Fibroblast of skin of right quadriceps (primary cell): ENCODE measurements at regions not wholly inside any gene's neighbourhood (a gene's known extent, or its start where the extent isn't known, plus 50 kb on each side); places are given as distances from the start of the nearest gene placed in this dataset.

Source experiments
- DNase-seq: peaks from one replicate; pipeline ENCODE4 v3.0.0-alpha.2; 2013

DNA sequence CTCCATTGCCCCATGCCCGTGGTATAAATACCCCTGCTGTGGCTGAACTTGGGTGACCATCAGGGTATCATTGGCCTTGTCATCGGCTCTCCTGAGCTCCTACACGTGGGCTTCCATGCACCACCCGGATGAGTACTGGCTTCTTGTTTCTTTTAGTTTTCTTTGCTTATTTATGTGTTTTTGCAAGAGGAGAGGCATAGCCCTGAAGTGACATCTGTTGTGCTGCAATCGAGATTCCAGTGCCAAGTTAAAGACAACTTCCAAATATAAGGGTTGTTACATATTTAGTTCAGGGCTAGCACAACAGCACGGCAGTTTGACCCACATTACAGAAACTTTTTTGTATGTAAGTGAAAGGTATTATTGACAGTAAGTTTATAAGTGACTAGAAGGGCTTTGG is 1087.1 kb downstream of the TBC1D22A start:
- no peak for DNase-seq

DNA sequence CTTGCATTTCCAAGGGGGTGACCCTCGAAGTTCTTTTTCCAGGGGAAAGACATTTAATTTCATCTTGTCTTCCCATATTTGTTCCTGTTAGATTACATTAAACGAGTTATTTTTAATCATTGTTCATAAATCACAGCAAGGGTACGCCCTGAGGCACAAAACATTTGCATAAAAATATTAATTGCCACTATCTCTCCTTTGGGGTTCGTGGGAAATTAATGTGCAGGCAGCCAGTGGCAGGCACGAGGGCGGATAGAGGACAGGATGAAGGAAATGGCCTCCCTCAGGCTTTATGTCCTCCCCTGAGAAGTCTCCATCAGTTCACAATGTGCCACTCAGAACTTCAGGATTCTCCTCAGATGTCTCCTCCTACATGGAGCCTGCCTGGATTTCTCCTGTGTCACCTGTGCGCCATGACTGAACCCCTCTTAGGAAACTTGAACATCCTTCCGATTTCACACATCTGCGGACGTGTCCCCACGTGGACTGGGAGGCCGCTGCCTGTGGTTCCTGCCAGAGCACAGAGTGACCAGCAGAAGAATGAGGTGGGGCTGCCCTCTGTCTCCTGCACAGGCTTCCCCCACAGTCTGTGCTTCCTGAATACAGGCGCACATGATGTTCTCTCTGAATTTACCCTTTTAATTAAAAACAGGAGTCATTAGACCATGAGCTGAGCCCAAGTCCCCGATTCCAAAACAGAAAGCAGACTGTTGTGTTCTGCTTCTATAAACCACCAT is 1085.9 kb downstream of the TBC1D22A start:
- DNase-seq = no peak

DNA sequence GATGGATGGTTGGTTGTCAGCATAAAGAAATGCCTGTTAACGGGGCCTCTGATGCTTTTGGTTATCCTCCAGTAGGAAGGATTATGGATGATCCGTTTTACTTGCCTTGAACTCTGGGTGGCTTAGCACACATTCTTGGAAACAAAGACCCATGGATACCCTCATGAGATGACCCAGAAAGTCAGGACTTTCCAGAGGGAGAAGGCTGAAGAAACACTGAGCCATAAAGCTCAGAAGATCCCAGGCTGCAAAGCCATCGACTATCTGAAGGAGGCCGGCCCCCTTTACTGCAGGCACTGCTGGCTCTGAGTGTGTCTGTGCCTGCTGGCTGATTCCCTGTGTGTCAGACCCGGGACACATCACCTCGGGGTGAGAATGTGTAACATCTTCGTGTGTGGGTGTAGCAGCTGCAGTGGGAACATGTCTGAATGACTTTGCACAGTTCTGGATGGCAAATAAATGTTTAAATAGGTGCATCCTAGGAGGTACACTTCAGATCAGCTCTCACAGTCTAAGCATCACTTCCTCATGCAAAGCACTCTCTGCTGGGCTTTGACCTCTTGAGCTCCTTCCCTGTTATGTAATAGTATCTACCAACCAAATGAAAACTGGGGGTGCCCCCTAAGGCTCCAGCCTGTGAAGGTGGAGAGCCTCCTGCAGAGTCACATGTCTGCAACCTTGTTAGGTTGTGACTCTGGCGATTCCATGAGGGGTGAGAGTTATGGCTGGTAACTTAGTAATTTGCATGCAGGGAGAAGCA is 1084.9 kb downstream of the TBC1D22A start:
- DNase-seq = no peak

DNA sequence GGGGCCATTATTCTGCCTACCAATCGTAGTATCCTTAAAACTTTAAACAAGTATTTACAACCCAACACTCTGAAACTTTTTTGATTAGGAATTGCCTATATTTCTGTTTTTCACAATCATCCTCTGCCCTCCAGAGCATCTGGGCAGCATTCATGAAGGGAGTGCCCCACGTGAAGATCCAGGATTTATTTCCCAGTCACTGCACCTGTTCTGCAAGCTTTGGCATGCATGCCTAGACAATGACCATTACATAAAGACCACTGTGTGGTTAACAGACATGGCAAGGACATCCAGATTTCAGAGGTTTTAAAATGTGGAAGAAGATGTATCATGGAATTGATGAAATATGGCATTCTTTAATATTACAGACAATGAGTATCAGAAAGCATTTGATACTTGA is 1083.8 kb downstream of the TBC1D22A start:
- DNase-seq = no peak

DNA sequence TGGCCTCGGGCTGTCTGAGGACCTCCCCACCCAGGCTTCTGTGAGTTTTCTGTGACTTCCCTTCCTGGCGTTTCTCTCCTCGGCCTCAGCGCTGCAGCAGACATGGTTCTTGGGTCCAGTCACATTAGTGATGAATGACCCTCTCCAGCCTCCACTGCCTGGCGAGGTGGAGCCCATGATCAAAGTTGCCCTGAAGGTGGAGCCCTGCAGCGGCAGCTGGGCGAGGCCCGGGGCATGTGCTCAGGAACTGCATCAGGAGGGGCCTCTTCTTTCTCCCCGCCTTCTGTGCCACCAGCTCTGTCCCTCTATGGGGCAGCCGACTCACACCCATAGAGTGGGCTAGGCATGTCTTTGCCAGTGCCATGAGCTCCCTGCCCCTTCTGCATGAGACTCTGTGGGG is 1079.7 kb downstream of the TBC1D22A start:
- DNase-seq = no peak

DNA sequence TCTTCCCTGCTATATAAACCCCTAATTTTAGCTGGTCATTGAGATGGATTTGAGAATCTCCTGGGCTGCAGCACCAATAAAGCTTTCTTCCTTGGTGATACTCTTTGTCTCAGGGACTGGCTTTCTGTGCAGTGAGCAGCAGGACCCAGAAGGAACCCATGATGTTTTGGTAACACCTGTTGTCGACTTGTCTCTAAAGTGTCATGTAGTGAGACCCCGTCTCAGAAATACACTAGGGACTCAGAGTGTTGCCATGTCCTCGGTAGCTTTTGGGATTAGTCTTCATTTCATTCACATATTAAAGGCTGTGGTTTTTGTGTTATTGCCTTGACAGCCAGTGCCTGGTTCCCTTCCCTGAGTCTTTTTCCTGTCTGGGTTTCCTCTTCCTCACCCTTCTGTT is 1078.7 kb downstream of the TBC1D22A start:
- DNase-seq = no peak

DNA sequence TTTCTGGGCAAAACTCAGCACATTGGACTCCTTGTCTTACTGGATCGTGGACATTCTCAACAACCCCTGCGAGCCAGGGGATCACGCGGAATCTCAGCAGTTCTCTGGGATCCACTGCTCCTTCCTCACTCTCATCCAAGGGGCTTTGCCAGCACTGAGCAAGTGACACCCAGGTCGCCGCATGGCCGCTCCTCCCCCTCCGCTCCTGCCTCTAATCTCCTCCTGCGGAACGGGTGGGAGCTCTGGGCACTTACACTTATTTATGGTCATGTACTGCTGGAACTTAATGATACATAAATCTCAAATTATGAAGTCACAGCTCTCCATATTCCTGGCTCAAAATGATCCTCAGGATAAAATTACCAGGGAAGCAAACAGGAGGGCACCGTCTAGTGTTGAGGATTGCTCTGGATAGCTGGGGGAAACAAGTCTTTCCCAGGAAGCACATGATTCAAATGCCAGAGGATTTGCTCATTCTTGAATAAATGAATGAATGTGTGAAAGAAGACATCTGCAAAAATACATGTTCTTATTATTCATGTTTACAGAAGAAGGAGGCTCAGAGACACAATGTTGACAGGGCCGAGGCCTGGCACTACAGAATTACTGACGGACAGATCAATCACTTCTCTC is 1077.3 kb downstream of the TBC1D22A start:
- DNase-seq = peak; percentile 70

DNA sequence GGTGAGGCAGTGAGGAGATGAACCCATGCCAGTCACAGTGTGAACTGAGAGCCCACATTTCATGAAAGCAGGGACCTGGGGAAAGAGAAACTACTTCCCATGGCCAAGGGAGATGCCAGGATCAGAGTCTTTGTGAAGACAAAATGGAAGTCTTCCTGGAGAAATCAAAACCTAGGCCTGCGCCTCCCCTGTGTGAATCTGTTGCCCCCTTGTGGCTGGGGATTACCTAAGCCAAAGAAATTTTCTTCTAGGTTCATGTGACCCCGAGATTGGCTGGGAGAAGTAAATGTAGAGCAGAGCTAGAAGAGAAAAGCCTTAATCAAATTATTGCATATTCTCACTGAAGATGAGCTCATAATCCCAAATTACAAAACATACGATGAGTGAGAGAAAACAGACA is 1075.3 kb downstream of the TBC1D22A start:
- DNase-seq = peak; percentile 21

DNA sequence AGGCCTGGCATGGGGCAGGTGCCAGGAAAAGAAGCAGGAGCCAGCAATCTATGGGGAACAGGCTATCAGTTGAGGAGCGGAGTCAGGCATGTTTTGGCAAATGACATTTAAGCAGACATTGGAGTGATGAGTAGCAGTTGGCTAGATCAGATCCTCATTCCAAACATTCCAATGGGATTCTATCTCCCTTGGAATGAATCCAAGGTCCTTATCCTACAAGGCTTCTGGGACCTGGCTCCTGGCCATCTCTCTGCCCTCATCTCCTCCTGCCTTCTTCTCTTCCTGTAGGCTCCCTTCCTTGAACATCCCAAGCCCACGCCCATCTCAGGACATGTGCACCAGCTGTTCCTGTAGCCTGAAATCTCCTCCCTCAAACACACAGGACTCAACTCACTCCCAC is 1074.5 kb downstream of the TBC1D22A start:
- DNase-seq = peak; percentile 94

DNA sequence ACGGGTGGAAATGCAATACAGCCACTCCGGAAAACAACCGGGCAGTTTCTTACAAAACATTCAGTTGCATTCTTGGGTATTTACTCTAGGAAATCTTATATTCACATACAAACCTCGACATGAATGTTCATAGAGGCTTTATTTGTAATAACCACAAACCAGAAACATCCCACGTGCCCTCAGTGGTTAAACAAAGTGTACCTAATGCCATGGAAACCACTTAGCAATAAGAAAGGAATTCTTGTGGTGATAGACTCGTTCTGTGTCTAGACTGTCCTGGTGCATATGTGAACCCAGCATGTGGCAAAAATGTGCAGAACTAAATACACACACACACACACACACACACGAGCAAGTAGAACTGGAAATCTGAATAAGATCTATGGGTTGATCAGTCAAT is 1073.3 kb downstream of the TBC1D22A start:
- peak; percentile 100 for DNase-seq

DNA sequence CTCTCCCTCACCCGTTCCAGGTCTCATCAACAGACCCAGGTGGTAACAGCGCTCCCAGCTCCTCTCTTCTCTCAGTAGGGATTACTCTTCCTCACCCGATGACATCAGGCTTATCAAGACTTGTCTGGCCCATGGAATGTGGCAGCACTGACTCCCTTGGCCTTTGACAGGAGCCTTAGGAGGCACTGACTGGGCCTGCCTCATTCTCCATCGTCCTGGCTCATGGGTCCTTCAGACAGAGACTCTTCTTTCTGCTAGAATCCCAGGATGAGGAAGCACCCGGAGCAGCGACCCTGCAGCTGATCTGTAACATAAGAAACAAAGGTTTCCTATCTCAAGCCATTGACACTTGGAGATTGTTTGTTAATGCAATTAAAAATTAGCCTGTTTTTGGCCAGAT is 1063.6 kb downstream of the TBC1D22A start:
- DNase-seq = no peak

DNA sequence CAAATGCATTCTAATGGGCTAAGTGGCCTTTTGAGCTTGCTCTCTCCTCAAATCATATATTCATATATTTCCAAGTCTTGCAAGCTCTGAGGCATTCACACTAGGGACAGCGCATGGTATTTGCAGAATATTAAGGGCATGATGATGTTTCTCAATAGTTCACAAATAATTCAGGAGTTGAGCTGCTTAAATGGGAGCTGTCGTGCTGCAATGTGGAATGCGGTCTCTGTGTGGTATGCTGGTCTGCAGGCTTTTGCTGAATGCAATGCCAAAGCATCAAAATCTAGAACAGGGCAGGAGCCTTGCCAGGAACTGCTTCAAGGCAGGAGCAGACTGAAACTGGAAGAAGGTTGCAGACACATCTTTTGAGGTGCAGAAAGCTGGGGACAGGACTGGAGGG is 1060.0 kb downstream of the TBC1D22A start:
- DNase-seq = no peak

DNA sequence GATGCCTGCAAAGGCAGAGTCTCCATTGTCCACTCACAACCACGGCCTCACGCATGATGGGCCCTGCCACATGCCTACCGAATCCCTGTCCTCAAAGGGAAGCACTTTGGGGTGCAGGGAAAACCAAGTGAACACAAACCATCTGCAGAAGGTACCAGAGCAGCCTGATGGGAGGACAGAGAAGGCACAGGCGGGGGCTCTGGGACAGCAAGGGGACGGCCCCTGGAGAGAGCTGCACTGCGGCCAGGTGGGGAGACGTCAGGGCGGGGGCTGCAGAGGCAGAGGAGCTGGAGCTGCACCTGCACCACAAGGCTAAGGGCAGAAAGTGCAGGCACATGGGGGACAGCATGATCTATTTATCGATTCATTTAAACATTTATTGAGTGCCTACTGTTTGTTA is 1056.0 kb downstream of the TBC1D22A start:
- no peak for DNase-seq

DNA sequence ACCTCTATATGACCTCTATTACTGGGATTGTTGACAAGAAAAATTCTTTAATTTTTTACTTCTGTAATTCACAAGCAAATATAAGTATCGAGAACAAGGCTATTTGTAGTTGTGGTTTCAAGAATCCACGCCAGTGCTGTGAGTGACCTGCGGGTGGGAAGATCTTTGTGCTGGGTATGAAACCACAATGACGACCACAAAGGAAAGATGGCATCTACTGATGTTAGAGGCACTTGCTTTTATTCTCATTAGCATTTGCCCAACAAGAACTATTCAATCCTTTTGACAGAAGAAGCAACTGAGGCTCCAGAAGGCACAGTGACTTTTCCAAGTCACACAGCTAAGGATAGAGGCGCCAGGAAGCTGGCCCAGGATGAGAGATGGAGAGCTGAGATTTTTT is 1054.9 kb downstream of the TBC1D22A start:
- no peak for DNase-seq

DNA sequence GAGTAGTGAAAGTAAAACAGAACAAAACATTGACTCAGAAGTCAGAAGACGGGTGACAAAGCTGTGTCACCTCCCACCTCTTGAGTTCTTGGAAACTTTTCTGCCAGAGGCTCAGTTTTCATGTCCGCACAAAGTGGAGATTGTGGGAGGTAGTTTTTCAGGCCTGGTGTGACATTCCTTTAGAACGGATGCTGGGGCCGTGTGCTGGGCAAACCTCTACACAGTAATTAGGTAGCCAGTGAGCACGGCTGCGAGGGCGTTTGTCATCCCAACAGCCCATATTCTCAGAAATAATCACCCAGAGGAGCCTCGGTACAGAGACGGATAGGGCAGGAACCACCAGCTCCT is 1054.4 kb downstream of the TBC1D22A start:
- DNase-seq = no peak

DNA sequence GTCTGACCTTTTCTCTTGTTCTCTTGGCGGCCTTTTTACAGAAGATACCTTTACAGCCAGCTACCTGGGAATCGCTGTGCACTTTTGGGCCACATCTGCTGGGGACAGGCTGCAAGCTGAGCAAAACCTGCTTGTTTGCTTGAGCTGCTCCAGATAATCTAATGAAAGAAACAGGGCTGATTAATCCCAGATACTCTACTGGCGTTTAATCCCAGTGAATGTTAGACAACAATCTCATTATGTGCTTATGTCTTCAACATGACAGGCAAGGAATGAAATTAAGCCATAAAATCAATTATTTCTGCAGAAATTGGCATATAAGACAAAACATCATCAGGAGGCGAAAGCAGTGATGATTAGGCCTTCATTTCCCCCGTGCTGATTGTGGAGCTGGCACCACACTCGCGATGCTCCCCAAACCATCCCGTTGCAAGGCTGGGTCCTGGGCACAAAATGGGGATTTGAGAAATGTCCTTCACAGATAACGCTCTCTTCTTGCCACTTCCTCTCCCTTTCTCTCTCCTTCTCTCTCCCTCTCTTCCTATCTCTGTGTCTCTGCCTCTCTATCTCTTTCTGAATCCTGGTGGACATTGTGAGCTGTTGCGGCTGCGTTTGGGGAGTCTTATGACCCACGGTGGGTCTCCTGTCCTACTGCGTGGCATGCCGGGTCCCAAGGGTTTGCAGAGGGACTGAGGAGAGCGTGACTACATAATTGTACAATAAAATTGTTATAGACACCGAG is 1053.8 kb downstream of the TBC1D22A start:
- DNase-seq = no peak

DNA sequence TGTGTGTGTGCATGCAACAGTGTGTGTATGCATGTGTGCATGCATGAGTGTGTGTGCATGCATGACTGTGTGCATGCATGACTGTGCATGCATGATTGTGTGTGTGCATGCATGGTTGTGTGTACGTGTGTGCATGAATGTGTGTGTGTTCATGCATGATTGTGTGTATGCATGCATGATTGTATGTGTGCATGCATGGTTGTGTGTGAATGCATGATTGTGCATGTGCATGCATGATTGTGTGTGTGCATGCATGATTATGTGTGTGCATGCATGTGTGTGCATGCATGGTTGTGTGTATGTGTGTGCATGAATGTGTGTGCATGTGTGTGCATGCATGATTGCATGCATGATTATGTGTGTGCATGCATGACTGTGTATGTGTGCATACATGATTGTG is 1052.0 kb downstream of the TBC1D22A start:
- no peak for DNase-seq

DNA sequence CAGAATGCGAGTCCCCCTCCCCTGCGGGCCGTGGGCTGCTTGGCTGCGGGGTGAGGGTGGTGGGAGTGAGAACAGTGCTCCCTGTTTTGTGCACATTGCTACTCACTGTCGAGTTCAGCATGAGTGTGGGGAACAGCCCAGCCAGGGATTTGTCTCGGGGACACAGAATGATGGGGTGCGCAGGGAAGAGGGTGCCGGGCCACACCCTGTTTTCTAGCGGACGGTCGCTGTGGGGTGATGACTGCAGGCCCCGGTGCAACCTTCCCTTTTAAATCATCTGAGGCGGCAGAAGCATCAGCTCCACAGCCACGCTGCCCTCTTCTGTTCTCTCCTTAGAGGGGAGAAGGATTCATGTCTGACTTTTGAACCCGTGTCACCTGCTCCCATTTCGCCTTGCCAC is 1051.2 kb downstream of the TBC1D22A start:
- no peak for DNase-seq

DNA sequence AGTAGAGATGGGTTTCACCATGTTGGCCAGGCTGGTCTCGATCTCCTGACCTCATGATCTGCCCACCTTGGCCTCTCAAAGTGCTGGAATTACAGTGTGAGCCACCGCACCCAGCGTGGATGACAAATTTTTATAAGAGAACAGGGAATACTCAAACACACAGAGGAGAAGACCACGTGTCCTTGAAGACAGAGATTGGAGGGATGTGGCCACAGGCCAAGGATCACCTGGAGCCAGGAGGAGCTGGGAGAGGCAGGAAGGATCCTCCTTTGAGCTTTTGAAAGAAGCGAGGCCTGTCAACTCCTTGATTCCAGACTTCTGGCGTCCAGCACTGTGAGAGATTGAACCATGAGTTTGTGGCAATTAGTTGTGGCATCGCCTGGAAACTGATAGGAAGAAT is 1049.5 kb downstream of the TBC1D22A start:
- no peak for DNase-seq

DNA sequence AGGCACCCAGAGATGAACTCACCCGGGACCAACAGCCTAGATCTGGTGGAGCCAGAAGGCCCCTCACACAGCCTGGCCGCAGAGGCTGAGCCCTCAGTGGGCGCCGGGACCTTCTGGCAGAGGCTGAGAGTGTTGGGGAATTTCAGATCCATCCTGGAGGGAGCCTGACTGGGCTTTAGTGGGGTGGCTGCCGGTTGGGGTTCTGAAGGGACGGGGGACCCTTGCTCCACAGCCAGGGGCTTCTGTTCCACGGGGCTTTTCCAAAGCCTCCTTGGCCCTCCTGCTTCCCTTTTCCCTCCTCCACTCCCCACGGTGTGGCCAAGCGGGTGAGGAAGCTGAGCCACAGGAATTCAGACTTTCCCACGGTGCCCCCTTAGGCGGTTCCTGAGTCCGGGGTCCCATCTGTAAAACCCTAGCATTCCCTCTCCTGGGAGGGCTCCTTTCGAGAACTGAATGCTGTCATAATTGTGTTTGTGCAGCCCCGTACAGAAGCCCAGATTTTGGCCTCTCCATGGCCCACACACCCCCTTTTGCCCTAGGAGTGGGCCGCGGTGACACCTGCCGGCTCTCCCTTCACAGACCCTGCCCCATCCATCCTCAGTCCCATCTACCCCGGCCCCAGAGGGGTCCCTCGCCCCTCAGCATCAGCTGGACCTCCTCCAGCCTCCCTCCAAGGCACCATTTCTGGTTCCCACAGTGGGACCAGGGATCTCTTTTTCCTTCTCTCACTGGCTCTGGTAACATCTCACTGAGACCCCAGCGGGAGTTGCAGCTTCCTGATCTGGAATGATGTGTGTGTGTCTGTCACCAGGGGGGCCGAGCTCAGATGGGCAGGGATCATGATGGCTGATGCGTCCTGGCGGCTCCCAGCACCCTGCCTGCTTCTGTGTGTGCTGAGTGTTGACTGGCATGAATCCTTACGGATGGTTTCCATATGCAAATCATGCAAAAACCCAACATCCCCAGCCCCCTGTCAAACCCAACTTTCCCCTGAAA is 1048.4 kb downstream of the TBC1D22A start:
- no peak for DNase-seq

DNA sequence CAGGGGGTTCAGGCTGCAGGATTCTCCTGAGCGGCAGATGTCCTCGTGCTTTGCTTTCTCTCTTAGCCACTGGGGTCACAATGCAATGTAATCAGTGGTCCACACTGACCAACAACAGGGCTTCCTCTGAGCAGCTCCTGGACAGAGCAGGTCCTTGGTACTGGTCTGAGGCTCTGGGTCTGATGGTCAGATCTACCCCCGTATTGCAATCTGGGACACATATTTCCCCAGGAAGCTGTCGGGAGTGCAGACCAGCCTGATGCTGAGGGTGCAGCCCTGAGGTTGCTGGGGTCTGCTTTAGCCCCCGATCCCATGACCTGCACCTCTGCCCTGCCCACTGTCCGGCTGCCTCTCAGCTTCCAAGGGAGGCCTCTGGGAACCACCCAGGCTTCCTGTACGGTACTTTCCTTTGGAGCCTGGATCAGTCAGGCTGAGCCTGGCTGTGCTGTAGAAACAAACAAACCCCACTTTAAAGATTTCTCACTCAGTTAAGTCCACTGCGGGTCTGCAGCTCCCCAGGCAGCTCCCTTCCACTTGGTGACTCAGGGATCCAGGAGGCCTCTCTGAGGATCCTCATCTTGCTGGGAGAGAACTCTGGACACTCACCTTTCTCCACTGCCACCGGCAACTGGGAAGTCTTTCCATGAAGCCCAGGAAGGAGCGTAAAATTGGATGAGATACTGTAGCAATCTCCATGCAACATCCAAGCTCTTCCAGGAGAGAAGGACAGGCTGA is 1046.6 kb downstream of the TBC1D22A start:
- no peak for DNase-seq

DNA sequence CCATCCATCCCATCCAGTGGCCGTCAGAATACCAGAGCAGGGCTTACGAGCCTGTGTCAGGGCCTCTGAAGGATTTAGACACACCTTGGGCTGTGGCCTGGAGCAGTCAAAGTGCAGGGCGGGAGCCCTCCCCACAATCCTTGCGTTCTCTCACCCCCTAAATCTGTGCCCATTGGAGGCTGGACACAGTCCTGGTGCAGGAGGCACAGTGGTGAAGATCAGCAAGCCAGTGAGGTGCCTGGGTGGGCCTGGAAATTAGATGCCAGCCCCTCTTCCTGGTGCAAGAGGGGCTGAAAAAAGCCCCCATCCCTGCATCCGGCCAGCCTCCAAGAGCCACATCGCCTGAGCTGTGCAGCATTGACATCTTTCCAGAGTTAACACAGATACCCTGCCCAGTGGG is 1045.8 kb downstream of the TBC1D22A start:
- DNase-seq = no peak
